GM18519 (cell line): ENCODE measurements at regions not wholly inside any gene's neighbourhood (a gene's known extent, or its start where the extent isn't known, plus 50 kb on each side); places are given as distances from the start of the nearest gene placed in this dataset.
"Not testable (repeated sequence)": the region's sequence is repeated elsewhere in the genome, so short reads cannot be mapped to it uniquely, and the experiment has no call there.

Experiments used
- ATAC-seq: cut with Tn5 transposase; IDR thresholded peaks from one replicate; pipeline ENCODE4 v1.9.1; 2021; ENCODE audit warnings: mild to moderate bottlenecking, moderate library complexity; ENCODE audit not compliant: unreplicated experiment, low FRiP score

DNA sequence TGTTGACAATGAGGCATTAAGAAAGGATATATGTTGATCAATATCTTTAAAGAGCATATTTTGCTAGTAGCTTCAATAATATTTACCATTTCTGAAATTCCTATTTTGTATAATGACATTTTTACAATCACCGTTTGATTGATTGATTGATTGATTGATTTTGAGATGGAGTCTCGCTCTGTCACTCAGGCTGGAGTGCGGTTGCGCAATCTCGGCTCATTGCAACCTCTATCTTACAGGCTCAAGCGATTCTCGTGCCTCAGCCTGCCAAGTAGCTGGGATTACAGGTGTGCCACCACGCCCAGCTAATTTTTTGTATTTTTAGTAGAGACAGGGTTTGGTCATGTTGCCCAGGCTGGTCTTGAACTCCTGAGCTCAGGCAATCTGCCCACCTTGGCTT is 150.9 kb upstream of the TEX13D start:
- not testable (repeated sequence) for ATAC-seq

GRCh38 chrX:124190440-124190839 is 142.0 kb upstream of the TEX13D start:
- no peak for ATAC-seq

DNA sequence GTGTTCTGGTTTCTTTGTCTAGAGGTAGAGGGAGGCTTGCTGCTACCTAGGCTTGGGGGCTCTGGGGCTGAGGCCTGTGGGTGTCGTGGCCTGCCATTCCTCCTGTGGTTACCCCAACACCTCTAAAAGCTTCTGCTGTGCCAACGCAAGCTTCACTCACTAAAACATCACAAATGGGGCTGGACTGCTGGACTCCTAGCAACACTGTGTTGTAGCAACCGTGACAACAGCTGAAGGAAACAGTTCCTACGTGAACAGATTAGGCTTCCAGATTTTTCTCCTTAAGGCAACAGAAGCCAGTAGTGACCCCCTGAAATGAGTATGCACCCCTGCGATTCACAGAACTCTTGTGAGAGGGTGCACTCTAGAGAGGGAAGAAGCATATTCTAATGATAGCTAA is 138.3 kb upstream of the TEX13D start:
- ATAC-seq: no peak

- ATAC-seq: no peak
These were observed 137.6 kb upstream of the TEX13D start for GRCh38 chrX:124194901-124195300.

DNA sequence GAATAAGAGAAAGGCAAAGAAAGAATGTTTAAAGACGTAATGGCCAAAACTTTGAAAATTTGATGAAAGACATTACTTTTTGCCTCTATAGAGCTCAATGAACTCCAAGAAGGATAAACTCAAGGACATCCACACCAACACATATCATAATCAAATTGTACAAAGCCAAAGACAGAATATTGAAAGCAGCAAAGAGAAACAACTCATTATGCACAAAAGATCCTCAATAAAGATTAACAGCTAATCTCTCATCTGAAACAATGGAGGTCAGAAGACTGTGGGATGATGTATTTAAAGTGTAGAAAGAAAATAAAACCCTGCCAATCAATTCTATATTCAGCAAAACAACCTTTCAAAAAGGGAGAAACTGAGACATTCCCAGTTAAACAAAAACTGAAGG is 129.1 kb upstream of the TEX13D start:
- no peak for ATAC-seq

GRCh38 chrX:124208660-124209059 is 123.8 kb upstream of the TEX13D start:
- ATAC-seq: no peak

- no peak for ATAC-seq
These were observed 122.5 kb upstream of the TEX13D start for GRCh38 chrX:124209792-124210576.

DNA sequence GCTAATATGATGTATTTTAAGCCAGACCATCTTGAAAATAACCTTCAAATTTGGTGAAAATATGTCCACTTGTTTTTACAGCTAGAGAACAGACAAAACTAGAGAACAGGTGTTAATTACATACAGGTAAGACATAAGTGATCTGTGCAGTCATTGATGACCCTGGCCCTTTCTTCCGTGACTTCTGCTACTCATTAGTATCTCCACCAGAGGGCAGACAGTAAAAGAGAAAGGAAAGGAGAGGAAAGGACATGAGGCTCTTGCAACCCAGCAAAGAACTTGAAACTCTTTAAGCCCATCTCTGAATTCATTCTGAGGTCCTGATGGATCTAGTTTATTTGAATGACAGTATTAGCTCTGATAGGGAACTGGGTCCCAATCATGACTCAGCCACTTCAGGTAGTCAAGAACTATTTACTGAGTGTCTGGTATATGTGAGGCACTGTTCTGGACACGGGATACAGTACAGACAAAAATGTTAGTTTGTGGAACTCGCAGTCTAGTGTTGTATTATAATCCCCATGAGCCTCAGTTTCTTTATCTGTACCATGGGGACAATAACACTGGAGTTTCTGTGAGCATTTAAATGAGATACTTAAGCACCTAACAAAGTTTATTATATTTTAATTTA is 121.0 kb upstream of the TEX13D start:
- peak; percentile 77 for ATAC-seq

GRCh38 chrX:124212622-124213021 is 119.8 kb upstream of the TEX13D start:
- ATAC-seq: no peak

- ATAC-seq: no peak
These were observed 116.7 kb upstream of the TEX13D start for GRCh38 chrX:124215786-124216185.

GRCh38 chrX:124216396-124217115 is 115.9 kb upstream of the TEX13D start:
- ATAC-seq: no peak

DNA sequence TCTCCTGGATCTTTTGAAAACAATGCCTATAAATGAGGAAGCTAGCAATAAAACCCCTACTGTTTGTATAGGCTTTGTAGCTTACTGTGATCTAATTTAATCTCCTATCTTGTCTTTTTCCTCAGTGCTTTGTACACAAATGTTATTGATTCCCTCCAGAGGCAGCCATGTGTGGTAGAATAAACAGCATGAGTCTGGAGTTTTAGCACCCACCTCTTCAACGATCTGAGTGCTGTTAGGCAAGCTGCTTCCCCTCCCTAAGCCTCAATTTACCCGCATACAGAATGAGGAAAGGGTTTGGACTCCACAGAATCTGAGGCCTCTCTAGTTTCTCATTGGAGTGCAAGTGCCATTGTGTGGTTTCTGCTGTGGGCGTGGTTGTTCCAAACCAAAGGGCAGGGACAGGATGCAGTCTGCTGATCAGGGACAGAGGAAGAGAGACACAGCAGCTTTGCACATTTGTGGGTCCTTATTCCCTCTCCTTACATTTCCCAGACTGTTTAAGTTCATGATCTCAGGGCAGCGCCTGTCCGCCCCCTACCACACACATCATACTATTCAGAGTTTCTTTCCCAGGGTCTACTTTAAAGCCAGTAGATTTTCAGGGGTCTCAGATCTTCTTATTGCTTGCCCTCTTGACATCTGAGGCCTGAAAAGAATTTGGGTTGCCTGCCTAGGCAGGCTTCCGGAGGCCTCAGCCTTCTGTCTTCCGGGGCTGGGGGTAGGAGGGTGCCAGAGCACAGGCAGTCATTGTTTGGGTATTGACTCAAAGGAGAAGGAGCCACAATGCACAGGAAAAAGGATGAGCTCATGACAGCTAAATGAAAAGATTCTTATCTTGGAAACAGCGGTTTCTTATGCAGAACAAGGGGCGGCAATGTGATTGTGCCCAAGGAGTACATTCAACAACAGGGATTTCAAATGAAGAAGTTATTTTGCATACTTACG is 114.9 kb upstream of the TEX13D start:
- ATAC-seq: peak; percentile 66

GRCh38 chrX:124223524-124223923 is 108.9 kb upstream of the TEX13D start:
- ATAC-seq: no peak

DNA sequence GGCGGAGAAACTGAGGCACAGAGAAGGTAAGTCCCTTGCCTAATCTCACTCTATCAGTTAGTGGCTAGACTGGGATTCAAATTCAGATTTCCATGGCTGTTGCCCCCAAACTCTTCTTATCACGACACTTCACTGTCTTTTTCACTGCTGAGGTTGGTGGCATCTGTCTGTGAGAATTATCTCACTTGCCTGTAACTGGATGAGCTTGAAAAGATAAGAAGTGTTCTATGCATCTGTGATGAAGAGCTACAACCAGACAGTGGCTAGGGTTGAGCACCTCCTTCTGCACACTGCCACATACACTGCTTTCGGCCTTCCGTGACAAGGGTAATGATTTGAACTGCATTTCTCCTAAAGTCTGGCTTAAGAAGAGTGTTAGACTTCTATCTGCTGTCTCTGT is 107.9 kb upstream of the TEX13D start:
- no peak for ATAC-seq

DNA sequence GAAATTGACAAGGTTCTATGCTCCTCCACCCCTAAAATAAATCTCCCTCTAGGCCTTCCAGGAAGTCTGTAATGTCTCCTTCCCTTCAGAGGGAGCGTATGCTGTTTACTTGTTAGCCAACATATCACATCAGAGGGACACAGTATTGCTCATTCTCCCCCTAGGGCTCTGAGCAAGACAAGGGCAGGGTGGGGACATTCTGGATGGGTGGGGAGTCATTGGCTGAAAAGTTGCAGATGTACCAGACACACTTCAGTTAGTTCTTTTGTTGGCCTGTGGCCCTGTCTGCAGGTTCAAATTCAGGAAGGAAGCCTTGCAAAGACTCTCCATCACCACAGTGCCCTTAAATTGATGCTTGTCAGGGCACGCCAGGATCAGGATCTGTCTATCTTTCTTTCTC is 106.3 kb upstream of the TEX13D start:
- ATAC-seq: no peak

DNA sequence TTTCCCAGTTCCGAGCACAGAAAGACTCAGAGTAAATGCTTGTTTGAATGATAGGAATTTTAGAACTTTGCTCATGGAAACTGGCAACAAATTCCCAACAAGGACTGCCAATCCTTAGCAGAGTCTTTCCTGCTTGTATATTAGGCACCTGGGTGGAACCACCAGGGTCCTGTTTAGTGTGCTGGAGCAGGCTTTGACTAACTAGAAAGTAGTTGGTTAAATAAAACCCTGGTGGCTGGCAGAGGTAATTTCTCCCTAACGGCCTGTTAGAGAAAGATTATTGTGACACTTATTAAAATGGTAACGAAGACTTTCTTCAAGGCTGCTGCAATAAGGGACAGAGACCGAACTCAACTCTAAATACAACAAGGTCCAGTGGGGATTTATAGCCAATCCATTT is 103.6 kb upstream of the TEX13D start:
- ATAC-seq: no peak

DNA sequence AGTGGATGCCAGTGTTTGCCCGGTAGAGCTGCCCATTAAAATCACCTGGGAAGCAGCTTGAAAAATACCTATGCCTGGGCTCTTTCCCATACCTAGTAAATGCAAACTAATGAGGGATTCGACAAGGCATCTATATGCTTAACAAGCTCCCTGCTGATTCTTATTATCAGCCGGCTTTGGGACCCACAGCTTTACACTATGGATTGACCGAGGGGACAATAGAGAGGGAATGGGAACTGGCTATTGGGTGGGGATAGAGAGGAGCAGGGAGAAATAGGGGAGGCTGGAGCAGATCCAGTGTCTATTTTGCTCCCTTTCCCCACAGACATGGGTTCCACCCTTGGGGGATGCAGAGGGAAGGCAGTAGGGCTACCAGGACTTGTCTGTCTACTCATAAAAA is 103.1 kb upstream of the TEX13D start:
- no peak for ATAC-seq

DNA sequence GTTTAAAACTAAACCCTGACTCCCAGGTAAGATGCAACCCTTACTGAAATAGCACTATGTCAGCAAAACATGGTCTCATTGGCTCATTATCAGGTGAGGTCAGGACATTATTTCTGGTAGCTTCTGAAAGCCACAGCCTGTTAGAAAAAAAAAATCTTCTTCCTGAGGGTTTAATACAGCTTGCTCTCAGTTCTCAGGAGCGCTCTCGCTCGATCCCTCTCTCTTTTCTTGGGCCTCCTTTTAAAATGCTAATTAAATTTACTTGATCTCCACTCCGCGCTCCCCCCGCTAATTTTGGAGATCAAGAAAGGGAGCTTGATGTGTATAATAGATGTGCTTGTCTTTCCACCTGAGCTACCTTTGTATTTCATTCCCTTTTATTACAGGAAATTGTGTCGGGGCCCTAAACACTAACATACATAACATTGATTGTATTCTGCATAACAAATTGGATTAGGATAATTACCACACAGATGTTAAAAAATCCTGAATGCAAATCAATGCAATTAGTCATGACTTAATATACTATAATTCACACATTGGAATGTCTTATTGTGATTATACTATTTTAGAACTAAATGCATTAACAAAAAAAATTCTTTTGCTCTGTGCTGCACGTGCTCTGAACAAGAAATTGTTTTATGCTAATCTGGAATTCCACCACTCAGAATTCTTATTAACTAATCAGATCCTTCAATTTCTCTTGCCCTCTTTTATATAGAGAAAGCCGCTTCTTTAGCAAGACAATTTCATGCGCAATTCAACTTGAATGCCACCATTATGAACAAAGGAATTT is 101.6 kb upstream of the TEX13D start:
- no peak for ATAC-seq

DNA sequence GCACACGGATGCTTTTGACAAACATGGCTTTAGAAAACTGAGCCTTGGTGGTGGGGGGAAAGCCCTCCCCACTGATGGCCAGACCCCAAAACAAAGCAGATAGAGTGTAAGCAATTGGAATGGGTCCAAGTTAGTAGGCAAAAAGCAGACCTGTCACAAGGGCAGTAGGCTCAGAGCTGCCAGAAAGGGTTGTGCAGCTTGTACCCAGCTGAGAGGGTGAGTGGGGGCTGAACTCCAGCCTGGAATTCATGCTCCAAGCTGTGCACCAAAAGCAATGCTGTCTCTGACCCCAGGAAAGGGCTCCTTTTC is 101.1 kb upstream of the TEX13D start:
- ATAC-seq: no peak
